ENCODE measurements at regions not wholly inside any gene's neighbourhood (a gene's known extent, or its start where the extent isn't known, plus 50 kb on each side); places are given as distances from the start of the nearest gene placed in this dataset.
"Not testable (repeated sequence)": the region's sequence is repeated elsewhere in the genome, so short reads cannot be mapped to it uniquely, and the experiment has no call there.

- not testable (repeated sequence) for DNase-seq
These were observed 256.6 kb downstream of the GOLGA6L6 start for GRCh38 chr15:20284891-20285535.

- DNase-seq: not testable (repeated sequence)
These were observed 257.9 kb downstream of the GOLGA6L6 start for GRCh38 chr15:20283651-20284050.

GRCh38 chr15:20282491-20282943 lies 259.1 kb downstream of the GOLGA6L6 start:
- DNase-seq: not testable (repeated sequence)

GRCh38 chr15:20281567-20282275 lies 259.9 kb downstream of the GOLGA6L6 start:
- DNase-seq: not testable (repeated sequence)

GRCh38 chr15:20280933-20281463 lies 260.6 kb downstream of the GOLGA6L6 start:
- no peak for DNase-seq

- not testable (repeated sequence) for DNase-seq
These were observed 261.3 kb downstream of the GOLGA6L6 start for GRCh38 chr15:20280141-20280932.

- not testable (repeated sequence) for DNase-seq
These were observed 262.5 kb downstream of the GOLGA6L6 start for GRCh38 chr15:20279056-20279455.

- not testable (repeated sequence) for DNase-seq
These were observed 263.2 kb downstream of the GOLGA6L6 start for GRCh38 chr15:20278376-20278775.

- DNase-seq: not testable (repeated sequence)
These were observed 264.1 kb downstream of the GOLGA6L6 start for GRCh38 chr15:20277451-20277850.

GRCh38 chr15:20276312-20277114 lies 265.1 kb downstream of the GOLGA6L6 start:
- DNase-seq: not testable (repeated sequence)

- DNase-seq: not testable (repeated sequence)
These were observed 266.1 kb downstream of the GOLGA6L6 start for GRCh38 chr15:20275373-20275967.

- DNase-seq: no peak
These were observed 269.0 kb downstream of the GOLGA6L6 start for GRCh38 chr15:20272422-20273184.

GRCh38 chr15:20271647-20272046 lies 270.0 kb downstream of the GOLGA6L6 start:
- no peak for DNase-seq

GRCh38 chr15:20269956-20270355 lies 271.6 kb downstream of the GOLGA6L6 start:
- DNase-seq: not testable (repeated sequence)

- not testable (repeated sequence) for DNase-seq
These were observed 273.6 kb downstream of the GOLGA6L6 start for GRCh38 chr15:20267996-20268395.

- not testable (repeated sequence) for DNase-seq
These were observed 274.4 kb downstream of the GOLGA6L6 start for GRCh38 chr15:20267051-20267730.

GRCh38 chr15:20265710-20266109 lies 275.9 kb downstream of the GOLGA6L6 start:
- not testable (repeated sequence) for DNase-seq

GRCh38 chr15:20261321-20262280 lies 280.0 kb downstream of the GOLGA6L6 start:
- DNase-seq: not testable (repeated sequence)

GRCh38 chr15:20260650-20261049 lies 280.9 kb downstream of the GOLGA6L6 start:
- not testable (repeated sequence) for DNase-seq
